Esophagus muscularis mucosa (tissue), 4 donors: ENCODE measurements at regions not wholly inside any gene's neighbourhood (a gene's known extent, or its start where the extent isn't known, plus 50 kb on each side); places are given as distances from the start of the nearest gene placed in this dataset.

Experiments
- CTCF ChIP-seq, 3 experiments: fragments of 200-600 bp in 2 of 3; fragments of 450-650 bp in 1 of 3; sonication (generic) in 2 of 3; IDR thresholded peaks; one replicate each; pipeline ENCODE4 v1.5.1; 2017 to 2019; ENCODE audit warnings: antibody characterized with exemption in 3 of 3, mild to moderate bottlenecking in 2 of 3, moderate library complexity in 1 of 3
- EP300 ChIP-seq: sonication (generic); formaldehyde crosslinking; IDR thresholded peaks from one replicate; pipeline ENCODE4 v1.6.1; 2017; ENCODE audit warnings: antibody characterized with exemption
- POLR2AphosphoS5 ChIP-seq, 2 donors: sonication (generic); formaldehyde crosslinking; IDR thresholded peaks; one replicate each; pipeline ENCODE4 v1.6.1; 2017; ENCODE audit warnings: antibody characterized with exemption in 2 of 2

- TF ChIP-seq CTCF (IDR thresholded peaks at IDR 0.05) (no peak), POLR2AphosphoS5 (IDR thresholded peaks at IDR 0.05) (no peak), EP300 (no peak)
Observed at GRCh38 chr4:62940229-62940628, 1469.0 kb downstream of the TECRL start.
